Embryonic facial prominence (tissue), 1 donor: ENCODE measurements at regions not wholly inside any gene's neighbourhood (a gene's known extent, or its start where the extent isn't known, plus 50 kb on each side); places are given as distances from the start of the nearest gene placed in this dataset.

Experiments
- DNase-seq: peaks from one replicate; pipeline ENCODE4 v3.0.0-alpha.2; 2016; ENCODE audit errors: extremely low spot score

DNA sequence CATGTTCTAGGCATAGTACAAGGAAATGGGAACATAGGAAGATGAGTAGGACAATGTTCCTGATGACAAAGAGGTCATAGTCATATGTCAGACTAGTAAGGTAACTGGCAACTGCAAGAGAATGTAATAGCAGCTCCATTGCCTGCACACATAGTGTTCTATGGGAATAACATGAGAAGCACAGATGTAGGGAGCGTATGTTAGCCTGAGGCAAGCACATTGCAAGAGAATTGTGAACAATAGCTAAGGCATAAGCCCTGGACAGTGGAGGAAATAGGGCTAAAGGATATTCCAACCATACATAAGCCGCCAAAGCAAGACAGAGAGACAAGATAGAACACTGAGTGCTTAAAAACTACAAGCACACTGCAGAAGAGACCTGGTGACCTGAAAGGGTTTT lies 1017.0 kb upstream of the TENM4 start:
- DNase-seq = no peak

DNA sequence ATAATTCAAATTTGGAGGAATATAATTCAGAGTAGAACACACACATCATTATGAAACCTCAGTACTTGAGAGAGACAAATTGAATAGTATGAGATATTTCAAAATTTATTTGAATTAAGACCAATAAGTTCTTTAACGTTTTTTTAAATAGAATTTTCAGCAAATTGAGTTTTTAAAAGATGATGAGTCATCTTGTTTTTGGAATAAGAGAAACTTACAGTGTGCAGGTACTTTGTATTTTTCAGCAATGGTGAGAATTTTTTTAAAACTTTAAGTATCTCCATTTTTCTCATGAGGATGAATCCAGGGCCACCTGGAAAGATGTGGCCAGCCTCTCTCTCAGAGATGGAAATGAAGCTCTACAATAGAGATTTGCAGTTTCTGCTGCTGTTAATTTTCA lies 1015.0 kb upstream of the TENM4 start:
- no peak for DNase-seq

DNA sequence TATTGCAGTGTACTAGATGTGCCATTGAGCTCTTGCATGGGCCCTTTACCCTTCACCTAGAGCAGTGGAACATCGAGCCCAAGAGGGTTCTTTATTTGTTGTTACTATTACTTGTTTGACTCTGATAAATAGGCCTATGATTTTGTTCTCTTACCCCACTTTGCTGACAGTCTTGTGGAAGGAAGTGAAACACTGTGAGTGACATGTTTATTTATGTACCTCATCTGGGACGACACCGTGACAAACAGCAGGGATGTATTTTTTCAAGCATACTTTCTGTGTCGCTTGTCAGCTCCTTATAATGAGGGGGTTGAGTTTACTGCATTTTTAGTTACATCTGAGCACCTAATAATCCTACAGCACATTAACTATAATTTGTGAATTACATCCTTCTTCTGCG lies 1010.3 kb upstream of the TENM4 start:
- DNase-seq = no peak

DNA sequence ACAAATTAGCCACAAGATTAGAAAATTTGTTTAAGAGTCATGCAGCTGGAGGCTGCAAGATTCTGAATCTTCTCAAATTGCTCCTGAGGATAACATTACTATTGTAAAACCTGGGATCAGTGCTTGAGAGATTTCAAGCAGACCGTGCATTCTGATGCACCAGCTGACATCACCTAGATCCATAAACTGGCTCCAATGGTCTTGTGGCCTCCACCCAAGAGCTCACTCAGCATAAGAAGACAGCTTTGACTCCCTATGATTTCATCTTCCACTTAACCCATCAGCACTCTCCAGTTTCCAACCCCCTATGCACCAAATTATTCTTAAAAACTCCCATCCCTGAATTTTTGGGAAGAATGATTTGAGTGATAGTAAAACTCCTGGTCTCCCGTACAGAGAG lies 1007.9 kb upstream of the TENM4 start:
- no peak for DNase-seq

DNA sequence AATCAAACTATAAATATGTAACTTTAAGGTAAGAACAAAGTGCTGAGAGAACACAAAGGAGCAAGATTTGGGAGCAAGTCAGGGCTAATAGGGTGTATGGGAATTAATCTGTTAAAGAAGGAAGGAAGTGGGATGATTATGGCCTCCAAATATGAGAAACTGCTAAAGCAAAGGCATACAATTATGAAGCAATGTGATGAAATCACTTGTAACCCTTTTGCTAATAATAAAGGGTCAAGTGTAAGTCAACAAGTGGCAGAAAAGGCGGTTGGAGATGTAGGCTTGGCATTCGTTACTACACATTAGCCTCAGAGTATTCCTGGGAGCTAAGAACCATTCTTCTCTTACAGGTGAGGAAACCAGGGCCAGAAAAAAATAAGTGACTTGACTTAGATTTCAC lies 1002.3 kb upstream of the TENM4 start:
- no peak for DNase-seq

DNA sequence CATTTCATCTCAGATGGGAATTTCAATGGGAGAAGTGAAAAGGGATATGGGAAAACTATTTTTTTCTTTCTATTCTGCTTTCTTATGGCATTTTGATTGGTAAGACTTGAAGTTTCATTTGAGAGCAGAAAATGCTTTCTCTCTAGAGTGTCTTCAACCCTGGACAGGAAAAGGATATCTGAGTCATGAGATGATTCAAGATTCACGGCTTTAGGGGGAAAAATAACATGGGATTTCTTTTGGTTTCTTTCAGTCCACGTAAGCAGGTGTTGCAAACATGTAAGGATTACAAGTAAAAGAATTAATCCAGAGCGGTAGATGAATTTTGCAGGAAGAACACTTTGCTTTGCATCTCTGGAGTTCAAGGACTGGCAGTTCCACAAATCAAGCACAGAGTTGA lies 1001.0 kb upstream of the TENM4 start:
- no peak for DNase-seq

DNA sequence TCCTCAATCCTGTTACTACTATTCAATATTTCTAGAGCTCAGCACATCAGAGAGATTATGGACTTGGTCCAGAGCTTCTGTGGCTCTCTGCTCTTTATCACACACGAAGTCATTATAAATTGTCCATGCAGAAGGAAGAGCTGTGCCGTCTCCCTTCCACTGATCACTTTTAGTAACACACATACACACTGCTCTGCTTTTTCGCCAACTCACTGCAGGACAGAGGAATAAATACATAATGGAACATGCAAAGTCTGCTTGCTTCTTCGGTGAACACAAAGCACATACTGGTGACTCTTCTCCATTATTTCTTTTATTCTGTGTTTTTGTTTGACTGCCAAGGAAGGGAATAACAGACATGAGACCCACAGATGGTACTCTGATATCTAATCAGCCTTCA lies 1000.0 kb upstream of the TENM4 start:
- DNase-seq = no peak

DNA sequence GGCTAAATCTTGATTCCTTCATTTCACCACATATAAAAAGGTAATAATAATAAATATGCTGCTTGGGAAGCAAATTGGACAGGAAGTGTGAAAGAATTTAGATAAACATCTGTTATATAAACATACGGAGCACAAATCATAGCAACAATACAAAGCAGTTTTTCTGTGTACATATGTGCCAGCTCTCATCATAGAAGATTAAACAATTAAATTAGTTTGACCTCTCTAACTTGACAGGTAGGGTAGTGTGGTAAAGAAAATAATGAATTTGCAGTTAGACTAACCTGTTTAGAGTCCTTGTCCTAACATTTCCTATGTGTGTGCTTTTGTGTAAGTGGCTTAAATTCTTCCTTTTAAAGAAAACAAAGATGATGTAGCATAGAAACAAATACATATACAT lies 995.7 kb upstream of the TENM4 start:
- DNase-seq = no peak

DNA sequence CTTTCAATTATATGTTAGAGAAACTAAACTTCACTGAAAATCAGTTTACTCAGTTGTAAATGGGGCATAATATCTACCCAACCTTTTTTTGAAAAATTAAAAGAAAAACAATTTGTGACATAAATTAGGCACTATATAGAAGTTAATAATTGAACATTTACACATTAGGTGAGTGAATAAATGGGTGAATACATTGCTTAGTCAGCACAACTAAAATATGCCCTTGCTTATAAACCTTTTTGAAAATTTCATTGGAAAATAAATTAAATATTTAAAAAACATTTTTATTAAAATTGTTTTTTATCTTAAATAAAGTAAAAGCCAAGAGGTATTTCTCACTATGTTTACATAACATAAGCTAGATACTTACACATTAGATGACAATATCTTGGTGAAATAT lies 994.5 kb upstream of the TENM4 start:
- DNase-seq = no peak

DNA sequence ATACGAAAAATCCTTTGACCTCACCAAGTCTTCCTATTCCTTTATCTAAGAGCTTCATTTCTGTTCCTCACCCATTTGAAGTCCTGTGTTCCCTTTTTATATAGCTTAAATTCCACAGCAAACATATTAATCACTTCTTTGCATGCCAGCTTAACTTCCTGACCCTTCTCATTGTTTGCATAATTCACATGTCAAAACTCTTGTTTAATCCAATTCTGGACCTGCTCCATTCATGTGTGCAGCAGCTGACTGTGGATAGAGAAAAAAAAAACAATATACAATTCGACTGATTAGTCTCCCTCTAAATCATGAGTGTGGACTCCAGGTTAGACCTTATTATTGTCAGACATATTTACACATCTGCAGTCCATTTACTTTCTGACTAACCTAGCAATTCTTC lies 991.2 kb upstream of the TENM4 start:
- DNase-seq = no peak

DNA sequence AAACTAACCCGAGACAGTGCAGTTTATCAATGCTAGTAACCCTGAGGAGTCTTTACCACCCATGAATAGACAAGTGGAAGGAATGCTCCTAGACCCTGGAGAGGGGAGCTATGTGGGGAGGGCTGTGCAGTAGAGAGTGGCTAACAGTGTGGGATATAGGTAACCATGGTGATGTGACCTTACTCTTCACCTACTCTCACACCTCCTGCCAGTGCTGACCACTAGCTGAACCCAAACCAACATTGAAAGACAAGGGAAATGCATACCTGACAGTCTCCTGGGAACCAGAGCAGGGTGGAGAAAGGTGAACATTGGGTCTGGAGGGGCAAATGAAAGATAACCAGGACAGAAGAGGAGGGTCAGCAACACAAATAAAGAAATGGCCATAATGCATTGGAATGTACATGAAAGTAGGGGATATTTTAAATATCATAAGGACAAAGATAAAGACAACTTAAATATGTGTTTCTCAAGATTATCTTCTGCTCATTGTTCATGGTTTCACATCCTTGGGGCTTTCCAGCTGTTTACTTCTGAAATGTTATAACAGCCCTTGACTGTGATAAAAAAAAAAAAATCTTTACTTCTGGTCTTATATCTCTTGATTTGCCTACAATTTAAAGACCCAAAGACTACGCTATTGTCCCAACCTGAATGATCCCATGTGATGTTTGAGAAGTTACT lies 983.3 kb upstream of the TENM4 start:
- DNase-seq = no peak

DNA sequence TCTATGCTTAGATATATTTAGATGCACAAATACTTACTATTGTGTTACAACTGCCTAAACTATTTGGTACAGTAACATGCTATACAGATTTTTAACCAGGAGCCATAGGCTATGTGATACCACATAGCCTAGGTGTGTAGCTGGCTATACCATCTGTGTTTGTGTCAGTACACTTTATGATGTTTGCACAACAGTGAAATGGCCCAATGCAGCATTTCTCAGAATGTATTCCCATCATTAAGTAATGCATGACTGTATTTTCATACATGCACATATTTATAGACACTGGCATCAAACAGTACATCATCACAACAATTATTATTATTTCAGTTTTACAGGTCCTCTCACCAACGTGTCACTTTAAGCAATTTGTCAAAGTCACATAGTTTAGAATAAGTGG lies 979.5 kb upstream of the TENM4 start:
- DNase-seq = no peak

DNA sequence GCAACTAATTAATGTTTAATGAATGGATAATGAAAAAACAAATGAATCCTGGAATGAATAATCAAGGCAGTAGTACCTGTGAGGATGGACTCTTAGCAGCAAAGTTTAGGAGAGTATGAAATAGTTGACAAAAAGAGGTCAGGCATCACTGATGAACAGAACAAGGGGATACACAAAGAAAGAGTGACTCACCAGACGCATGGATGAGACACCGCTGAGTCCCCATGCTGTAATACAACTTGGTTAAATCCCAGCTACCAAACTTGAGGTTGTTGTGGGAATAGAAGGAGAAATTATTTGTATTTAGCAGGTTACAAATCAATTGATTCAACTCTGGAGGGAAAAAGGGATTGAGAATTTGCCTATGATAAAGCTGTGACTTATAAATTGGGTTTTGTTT lies 976.9 kb upstream of the TENM4 start:
- DNase-seq = no peak

DNA sequence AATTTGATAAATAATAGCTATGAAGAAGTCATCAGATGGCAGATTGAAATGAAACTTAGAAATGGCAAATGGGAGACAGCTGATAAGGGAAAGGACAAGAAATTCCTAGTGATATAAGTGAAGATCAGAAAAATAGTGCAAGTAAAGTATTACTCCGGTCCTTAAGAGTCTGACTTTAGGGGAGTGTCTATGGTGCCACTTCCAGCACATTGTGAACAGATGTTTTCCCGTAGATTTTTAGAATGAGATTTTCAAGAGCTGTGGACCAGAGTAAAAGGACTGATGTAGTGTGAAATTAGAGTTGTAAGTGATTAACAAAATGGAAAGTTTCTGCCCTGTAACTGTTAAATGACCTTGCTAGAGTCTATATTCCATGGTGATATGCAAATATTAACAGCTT lies 974.8 kb upstream of the TENM4 start:
- DNase-seq = no peak

DNA sequence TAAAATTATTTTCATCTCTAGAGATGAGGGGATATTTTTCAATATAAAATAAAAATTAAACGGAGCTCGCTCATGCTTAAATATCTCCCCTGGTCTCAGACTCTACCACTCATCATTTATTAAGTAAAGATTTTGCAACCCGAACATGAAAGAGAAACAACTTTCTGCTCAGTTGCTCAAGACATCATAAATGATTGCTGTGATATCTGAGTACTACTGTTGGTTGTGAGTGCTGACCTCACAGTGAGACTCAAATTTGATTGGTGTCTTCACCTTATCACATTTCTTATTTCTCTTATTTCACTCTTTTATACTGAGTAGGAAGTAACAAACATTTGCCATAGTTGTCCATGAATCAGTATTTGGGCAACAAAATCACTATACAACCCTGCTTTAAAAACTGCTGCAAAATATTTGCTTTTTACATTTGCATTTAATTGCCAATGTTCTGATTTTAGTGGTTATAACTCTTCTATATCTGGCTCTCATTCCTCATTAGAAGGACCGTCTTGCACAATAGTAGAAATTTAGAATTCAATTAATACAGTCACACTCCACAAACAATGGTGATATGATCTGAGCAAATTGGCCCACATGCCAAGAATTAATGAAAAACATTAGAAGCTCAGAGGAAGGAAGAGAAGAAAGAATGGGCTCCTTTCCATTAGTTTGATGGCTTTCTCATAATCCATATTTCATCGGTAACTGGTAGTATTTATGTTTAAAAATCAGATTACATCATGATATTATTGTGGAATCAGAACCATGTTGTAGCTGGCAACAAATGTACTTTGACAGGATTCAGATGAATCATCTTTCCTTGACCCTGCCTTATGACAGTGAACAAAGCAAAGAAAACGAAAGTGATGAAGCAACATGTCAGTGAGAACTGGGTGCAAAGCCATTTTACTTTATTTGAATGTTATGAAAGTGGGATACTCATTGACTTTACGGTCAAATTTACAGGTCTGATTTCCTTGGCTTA lies 973.6 kb upstream of the TENM4 start:
- DNase-seq = no peak

DNA sequence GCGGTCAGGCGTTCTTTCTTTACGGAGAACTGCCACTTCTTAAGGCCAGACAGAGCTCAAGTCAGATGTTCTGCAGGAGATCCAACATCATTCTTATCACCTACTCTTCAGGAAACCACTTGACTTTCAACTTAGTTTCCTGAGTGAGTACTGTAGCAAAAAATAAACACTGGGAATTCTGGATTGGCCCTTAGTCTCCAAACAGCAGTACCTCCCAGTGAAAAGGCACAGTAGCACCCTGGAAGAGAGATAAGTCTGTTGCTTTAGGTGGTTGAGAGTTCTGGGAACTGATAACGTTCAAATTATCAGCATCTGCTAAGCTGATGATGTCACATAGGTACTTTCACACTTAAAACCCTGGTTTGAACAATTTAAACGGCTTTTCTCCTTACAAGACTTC lies 971.8 kb upstream of the TENM4 start:
- DNase-seq = no peak

DNA sequence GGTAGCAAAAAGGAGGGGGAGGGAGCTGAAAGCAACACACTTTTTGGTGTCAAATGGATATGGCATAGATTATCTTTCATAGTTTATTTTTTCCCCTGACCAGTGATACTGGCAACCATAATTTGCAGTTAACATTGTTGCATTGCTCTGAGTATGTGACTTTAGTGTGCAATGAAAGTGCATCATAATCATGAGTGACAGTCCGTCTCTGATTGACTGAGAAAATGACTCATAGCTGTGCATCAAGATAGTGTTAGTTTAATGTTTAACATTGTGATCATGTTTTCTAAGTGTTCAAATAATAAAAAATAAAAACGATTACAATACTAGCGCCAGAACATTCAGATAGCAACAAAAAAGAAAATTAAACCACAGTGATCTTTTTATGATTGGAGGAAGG lies 952.4 kb upstream of the TENM4 start:
- no peak for DNase-seq

DNA sequence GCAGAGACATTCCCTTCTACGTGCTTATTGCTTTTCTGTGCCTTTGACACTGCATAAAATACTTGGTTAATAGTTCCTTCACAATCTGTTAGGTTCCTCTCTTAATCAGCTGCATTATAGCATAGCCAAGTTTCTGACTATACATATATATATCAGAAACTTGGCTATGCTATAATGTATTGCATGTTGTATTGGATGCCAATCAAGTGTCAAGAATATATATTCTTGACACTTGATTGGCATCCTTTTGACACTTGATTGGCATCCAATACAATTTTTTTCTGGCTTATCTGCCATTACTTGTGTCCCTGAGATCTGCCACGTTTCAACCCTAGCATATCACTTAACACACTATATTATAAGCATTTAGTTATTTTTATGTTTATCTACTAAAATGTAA lies 949.7 kb upstream of the TENM4 start:
- DNase-seq = no peak

DNA sequence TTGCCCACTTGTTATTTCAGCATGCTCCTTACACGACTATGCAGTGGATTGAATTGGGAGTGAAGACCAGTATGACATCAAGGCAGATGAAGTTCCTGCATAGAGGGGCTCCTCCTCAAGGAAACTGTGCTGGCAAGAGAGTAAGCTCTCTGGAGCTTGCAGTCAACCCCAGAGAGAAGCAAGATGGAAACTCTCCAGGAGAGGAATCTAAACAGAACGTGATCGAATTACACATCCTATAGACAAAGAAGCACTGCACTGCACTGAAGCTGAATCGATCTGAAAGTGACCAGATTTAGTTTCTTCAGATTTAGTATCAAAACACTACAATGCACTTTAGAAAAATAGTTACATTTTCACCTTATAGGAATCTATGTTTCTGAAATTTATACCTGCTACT lies 947.7 kb upstream of the TENM4 start:
- no peak for DNase-seq

DNA sequence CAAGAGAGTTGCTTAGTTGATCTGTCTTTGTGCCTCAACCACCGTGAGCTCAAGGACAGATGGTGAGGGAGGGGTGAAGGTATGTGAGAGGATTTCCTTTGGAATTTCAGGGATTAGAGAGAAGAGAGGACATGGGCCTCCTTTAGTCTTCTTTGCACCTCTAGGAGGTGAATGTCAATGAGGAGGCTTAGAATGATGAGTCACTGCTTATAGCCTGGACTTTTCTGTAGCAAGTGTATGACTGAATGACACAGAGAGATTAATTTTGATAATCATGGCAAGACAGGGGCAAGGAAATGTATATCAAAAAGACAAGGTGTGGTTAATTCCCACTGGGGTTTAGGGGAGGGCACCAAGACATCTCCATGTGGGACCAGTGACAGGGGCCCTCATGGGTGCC lies 947.3 kb upstream of the TENM4 start:
- no peak for DNase-seq

DNA sequence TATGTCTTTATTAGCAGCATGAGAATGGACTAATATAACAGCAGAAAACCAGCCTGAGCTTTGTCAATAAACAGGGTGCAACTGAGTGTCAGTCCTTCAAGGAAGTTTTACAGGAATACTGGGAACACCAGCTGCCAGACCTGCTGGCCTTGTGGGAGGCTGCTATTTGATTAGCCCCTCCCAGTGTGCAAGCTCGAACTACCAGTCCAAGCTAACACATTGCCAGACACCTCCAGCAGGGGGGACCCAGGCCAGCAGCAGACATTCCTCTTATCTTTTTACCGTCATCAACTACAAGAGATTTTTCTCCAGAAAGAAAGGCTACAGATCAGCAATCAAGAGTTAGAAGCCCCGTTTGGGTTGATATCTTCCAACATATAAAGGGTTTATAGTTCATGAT lies 942.8 kb upstream of the TENM4 start:
- no peak for DNase-seq

DNA sequence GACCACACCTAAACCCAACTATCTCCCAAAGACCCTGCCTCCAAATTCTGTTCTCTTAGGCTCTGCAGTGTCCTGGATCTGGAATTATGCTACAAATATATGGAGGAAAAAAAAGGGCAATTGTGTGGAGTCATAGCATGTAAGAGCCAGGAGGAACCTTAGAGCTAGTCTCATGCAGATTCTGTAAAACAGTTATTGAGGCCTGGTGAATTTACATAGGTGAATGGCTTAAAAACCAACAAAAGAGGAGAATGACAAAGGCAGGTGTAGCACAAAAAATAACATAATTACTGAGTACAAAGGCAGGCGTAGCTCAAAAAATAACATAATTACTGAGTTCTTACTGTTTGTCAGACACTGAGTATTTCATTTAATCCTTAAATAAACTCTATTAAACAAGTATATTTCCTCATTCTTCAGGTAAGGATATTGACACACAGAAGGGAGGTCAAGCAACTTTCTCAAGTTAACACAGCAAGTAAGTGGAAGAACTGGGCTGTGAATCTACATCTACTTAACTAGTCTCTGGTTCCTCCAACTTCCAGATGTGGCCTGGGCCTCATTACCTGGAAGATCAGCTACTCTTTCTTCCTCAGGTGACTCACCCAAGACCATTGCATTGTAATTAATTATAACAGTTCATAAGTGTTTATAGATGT lies 938.9 kb upstream of the TENM4 start:
- no peak for DNase-seq

DNA sequence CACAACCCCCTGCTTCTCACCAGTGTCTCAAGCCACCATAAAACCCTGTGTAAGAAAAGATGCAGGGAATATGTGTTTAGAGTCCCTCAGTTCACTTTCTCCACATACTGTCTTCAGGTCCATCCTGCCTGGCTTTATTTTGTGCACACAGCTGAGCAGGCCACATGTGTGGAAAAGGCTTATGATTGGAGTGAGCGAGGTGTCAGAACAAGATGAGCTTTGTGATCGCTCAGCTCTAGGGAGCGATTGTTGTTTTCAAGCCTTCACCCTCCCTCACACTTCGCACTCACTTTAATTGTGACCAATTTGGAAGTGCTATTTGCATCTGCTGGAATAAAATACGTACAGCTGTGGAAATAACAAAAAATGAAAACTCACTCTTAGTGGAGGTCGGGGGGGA lies 931.1 kb upstream of the TENM4 start:
- no peak for DNase-seq
